Endometrium (tissue), 2 donors: ENCODE measurements at regions not wholly inside any gene's neighbourhood (a gene's known extent, or its start where the extent isn't known, plus 50 kb on each side); places are given as distances from the start of the nearest gene placed in this dataset.
"Not testable (repeated sequence)": the region's sequence is repeated elsewhere in the genome, so short reads cannot be mapped to it uniquely, and the experiment has no call there.

Source experiments
- FAIRE-seq: peaks from 2 replicates; lab custom pipeline; 2012; peaks lifted over from hg19 to GRCh38; lab: Jason Lieb, UNC
- donor health status: control.
- donor health status: control.

DNA sequence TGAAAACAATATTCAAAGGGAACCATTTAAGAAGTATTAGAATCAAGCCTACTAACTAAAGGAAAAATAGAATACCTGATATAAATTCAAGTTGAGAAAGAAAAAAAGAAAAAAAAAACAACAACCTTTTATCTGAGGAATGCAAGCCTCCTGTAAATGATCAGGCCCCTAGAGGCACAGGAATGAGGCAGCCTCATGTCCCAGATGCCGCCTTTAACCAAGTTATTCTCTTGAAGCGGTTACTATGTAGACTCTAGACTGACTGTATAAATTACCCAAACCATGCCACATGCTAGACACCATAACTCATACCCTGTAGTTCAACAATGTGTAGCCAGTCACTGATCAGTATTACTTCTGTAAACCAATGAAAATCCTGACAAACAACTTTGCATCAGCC, 929.6 kb downstream of the TAF11L14 start:
- FAIRE-seq = no peak

- no peak for FAIRE-seq
Observed at GRCh38 chr5:18566671-18567070, 932.4 kb downstream of the TAF11L14 start.

GRCh38 chr5:18576586-18576985, 942.3 kb downstream of the TAF11L14 start:
- no peak for FAIRE-seq

DNA sequence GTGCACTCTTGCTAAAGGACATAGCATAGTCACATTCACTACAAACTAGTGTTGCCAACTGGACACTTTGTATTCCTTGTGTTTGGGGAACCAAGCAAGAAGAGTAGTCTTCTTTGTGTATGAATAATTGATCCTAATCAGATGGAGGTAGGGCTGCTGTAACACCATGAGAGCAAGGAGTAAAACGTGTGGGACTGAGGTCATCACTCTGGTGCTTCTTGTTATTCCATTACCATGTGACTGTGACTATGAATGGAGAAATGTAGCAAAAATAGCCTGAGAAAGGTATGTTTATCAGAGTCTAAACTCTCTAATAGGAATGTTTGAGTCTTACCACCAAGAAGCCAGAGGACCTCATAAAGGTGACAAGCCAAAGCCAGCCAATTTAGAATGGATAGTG, 966.9 kb downstream of the TAF11L14 start:
- no peak for FAIRE-seq

GRCh38 chr5:18602402-18602801, 968.1 kb downstream of the TAF11L14 start:
- FAIRE-seq = no peak

DNA sequence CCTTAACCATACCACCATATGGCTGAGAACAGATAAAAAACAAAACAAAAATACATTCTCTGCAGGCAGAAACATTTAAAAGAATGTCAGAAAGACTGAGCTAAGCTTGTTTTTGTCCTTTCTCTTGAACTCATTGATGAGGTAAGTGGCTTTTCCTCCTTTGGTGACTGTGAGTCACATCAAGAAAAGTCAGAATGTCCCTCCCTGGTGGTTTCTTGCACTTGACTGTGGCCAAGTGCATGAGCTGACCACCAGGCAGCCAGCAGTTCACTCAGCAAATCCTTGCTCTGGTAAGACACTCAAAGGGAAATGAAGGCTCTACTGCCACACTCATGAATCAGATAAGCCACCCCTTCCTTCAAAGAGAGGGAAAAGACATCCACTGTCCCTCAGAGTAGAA, 970.9 kb downstream of the TAF11L14 start:
- no peak for FAIRE-seq

- no peak for FAIRE-seq
Observed at GRCh38 chr5:18607570-18607969, 973.3 kb downstream of the TAF11L14 start.

DNA sequence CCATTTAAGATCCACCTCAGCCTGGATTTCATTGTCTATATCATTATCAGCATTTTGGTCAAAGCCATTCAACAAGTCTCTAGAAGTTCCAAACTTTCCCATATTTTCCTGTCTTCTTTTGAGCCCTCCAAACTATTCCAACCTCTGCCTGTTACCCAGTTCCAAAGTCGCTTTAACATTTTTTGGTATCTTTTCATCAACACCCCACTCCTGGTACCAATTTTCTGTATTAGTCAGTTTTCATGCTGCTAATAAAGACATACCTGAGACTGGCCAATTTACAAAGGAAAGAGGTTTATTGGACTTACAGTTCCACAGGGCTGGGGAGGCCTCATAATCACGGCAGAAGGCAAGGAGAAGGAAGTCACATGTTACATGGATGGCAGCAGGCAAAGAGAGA, 982.9 kb downstream of the TAF11L14 start:
- not testable (repeated sequence) for FAIRE-seq

DNA sequence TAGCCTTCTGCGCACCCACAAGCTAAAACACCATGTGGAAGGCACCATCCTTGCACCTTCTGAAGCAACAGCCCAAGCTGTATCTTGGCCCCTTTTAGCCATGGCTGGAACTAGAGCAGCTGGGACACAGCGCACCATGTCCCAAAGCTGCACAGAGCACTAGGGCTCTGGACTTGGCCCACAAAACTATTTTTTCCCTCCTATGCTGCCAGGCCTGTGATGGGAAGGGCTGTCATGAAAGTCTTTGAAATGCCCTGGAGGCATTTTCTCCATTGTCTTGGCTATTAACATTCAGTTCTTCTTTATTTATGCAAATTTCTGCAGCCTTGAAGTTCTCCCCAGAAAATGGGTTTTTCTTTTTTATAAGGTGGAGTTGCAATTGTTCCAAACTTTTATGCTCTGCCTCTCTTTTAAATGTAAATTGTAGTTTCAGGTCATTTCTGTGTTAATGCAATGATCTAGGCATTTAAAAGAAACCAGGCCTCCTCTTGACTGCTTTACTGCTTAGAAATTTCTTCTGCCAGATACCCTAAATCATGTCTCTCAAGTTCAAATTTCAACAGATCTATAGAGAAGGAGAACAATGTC, 996.3 kb downstream of the TAF11L14 start:
- FAIRE-seq = no peak

DNA sequence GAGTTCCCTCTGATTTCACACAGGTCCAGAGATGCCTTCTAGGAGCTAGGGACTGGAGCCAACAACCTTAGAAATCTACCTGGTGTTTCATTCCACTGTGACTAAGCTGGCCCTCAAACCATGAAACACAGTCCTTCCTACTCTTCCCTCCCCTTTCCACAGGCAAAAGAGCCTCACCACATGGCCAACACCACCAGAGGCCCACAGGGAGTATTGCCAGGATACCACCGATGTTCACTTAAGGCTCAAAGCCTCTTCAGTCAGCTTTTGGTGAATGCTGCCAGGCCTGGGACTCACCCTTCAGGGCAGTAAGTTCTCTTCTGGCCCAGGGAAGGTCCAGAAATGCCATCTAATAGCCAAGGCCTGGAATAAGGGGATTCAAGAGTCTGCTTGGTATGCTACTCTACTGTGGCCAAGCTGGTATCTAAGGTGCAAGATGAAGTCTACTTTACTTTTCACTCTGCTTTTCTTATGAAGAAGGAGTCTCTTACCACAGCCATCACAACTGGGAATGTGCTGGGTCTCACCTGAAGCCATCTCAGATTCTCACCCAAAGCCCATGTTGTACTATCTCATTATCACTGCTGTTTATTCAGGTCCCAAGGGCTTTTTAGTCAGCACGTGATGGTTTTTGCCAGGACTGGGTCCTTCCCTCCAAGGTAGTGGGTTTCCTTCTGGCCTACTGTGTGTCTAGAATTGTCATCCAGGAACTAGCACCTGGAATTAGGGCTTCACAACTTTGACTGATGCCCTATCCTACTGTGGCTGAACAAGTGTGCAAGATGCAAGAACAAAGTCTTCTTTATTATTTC, 1018.4 kb downstream of the TAF11L14 start:
- FAIRE-seq = no peak

DNA sequence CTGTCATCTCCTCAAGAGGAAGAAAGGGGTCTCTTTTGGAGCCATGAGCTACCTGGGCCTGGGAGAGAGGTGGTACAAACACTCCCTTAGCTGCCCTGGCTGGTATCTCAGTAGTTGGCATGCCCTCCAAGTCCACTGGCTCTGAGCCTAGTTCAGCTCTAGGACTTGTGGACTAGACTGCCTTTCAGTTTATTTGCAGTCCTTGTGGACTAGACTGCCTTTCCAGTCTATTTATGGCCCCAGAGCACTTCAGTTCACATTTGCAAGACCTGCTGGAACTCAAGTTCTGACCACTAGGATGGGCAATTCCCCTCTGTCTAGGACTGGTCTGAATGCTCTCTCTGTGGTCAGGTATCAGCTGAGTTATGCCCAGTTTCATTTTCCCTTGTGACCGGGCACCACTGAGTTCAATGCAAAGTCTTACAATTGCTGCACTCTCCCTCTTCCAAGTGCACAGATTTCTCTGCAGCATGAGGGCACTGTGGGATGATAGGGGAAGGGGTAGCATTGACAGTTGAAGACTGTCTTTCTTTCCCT, 1019.0 kb downstream of the TAF11L14 start:
- no peak for FAIRE-seq

DNA sequence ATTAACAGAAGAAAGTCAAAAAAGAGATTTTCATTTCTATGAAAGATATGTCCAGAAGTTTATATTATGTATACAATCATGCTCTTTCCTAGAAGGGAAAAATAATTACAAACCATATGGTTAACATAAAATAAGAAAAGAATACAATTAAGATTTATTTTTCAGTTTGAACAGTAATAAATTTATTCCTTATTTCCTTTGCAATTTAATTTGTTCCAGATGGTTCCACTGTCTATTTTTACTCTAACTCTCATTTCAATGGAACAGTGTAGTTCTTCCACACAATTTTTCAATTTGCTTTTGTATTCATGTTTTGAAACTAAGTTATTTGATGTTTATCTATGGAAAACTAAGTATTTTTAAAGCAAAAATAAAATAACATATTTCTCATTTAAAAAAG, 1026.3 kb downstream of the TAF11L14 start:
- peak; percentile 98 for FAIRE-seq

- FAIRE-seq = no peak
Observed at GRCh38 chr5:18662231-18662630, 1028.0 kb downstream of the TAF11L14 start.

DNA sequence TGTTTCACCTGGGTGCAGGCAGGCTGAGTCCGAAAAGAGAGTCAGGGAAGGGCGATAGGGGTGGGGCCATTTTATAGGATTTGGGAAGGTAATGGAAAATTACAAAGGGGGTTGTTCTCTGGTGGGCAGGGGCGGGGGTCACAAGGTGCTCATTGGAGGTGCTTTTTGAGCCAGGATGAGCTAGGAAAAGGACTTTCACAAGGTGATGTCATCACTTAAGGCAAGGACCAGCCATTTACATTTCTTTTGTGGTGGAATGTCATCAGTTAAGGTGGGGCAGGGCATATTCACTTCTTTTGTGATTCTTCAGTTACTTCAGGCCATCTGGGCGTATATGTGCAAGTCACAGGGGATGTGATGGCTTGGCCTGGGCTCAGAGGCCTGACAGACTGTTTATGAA, 1040.0 kb downstream of the TAF11L14 start:
- FAIRE-seq = not testable (repeated sequence)

DNA sequence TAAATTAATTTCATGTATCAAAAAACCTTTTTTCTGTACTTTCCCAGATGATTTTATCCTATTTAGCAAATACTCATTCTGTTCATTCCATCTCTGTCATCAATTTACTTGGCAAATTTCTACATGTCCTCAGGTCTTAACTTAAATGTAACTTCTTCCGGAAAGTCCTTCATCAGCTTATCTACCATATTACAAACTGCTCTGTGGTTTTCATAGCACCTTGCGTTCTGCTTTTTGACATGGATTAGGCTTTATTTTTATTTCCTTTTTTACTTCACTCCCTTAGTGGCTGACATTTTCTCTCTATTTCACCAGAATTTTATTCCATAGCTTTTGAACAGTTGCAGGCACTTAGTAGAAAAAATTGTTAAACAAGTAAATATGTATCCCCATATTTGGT, 1040.8 kb downstream of the TAF11L14 start:
- FAIRE-seq = no peak

DNA sequence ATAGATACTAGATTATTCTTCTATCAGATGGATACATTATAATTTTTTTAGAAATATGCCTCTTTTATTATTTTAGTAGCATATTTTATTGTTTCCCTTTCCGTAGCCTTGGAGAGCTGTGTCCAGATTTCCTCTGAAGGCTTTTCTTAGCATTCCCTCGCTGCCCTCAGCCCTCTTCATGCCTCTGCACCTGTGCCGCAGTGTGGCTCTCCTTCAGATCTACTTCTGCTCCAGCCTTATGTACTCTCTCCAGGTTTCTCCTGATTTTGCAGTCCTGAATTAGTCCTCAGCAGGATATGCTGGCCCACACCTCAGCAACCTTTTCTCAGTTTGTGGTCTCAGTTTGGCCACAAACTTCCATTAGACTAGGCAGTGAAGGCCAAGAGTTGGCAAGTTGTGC, 1052.0 kb downstream of the TAF11L14 start:
- FAIRE-seq = no peak

DNA sequence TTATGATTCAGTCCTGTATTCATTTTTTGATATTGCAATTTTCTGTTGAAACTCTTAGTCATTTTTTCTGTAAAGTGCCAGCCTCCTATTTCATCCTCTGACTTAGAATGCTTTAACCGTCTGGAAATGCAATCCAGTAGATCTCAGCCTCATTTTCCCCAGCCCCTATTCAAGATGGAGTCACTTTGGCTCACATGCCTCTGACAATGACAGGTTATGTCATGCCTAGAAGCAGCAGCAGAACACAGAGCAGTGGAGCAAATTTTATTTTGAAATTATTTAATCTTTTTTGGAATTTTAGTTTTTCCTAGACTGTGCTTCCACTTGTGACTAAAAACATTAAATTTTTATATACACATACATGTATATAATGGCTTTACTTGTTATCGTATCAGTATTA, 1053.2 kb downstream of the TAF11L14 start:
- no peak for FAIRE-seq

- FAIRE-seq = no peak
Observed at GRCh38 chr5:18699681-18700080, 1065.4 kb downstream of the TAF11L14 start.

GRCh38 chr5:18702821-18703220, 1068.6 kb downstream of the TAF11L14 start:
- FAIRE-seq = no peak

GRCh38 chr5:18712936-18713485, 1078.8 kb downstream of the TAF11L14 start:
- FAIRE-seq = no peak

- no peak for FAIRE-seq
Observed at GRCh38 chr5:18720002-18720401, 1085.7 kb downstream of the TAF11L14 start.

GRCh38 chr5:18732556-18733479, 1098.6 kb downstream of the TAF11L14 start:
- no peak for FAIRE-seq
